Calu3 (cell line): ENCODE measurements at regions not wholly inside any gene's neighbourhood (a gene's known extent, or its start where the extent isn't known, plus 50 kb on each side); places are given as distances from the start of the nearest gene placed in this dataset.

Experiments
- BruUV-seq: library from RNA; stranded (reverse); fragments of 400-500 nt; replicated peaks from 2 replicates; lab custom pipeline; 2021; lab: Mats Ljungman, UMichigan
- CTCF ChIA-PET: fragments of 300-600 bp; sonication (Branson Sonifier 250); formaldehyde crosslinking; loops from one replicate; lab custom pipeline; 2022; ENCODE audit warnings: antibody characterized with exemption; lab: Charles Lee
- DNase-seq: peaks from one replicate; pipeline ENCODE4 v3.0.0; 2022
- H3K27ac Mint-ChIP-seq: one replicate; pipeline ENCODE4 v1.8.0; 2022; ENCODE audit warnings: mixed read lengths; ENCODE audit not compliant: unreplicated experiment
- H3K27me3 Mint-ChIP-seq: one replicate; pipeline ENCODE4 v1.8.0; 2022; ENCODE audit warnings: mixed read lengths; ENCODE audit not compliant: unreplicated experiment
- H3K36me3 Mint-ChIP-seq: one replicate; pipeline ENCODE4 v1.8.0; 2022; ENCODE audit warnings: mild to moderate bottlenecking, moderate library complexity, mixed read lengths; ENCODE audit not compliant: insufficient read depth, unreplicated experiment
- H3K4me1 Mint-ChIP-seq: one replicate; pipeline ENCODE4 v1.8.0; 2022; ENCODE audit warnings: mild to moderate bottlenecking, low read depth, mixed read lengths; ENCODE audit not compliant: unreplicated experiment
- H3K4me3 Mint-ChIP-seq: one replicate; pipeline ENCODE4 v1.8.0; 2022; ENCODE audit warnings: mild to moderate bottlenecking, low read depth, moderate library complexity, mixed read lengths; ENCODE audit not compliant: unreplicated experiment
- H3K9me3 Mint-ChIP-seq: one replicate; pipeline ENCODE4 v1.8.0; 2022; ENCODE audit warnings: low read depth, mixed read lengths; ENCODE audit not compliant: unreplicated experiment
- intact Hi-C: fragments of 100-400 bp; cut with micrococcal nuclease; formaldehyde crosslinking; loops from one replicate; pipeline ENCODE4 v1.10.0; 2022; ENCODE audit not compliant: unreplicated experiment
- TF ChIP-seq, protein P1 (sequence below): fragments of 200-600 bp; IDR thresholded peaks from one replicate; pipeline ENCODE4 v1.8.0; 2022; ENCODE audit warnings: antibody characterized with exemption; ENCODE audit not compliant: unreplicated experiment

DNA sequence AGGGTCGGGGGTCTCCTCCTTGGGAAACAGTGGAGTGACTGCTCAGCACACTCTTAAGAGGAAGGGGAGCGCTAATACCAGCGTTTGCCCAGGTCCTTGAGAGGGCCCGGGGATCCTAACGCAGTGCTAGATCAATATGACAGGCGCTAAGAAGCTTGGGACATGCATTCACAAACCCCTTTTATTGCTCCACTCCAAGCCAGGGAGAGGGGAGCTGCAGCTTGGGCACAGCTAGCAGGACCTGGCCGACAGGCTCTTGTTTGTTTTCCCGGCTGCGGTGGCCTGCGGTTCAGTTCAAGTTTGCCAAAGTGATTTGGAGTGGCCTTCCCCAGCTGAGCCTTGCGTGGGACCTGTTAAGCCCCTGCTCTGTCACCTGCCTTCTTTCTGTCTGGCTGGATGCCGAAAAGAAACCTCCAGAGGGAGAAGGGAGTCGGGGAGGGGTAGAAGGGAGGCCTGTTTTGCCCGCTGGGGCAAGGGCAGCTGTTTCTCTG, 152.1 kb downstream of the GLI2 start:
- Mint-ChIP-seq H3K27me3 (no peaks in the 10 kb centered on the region), H3K27ac (no peak overlapping the region), H3K4me3 (no peak overlapping the region), H3K36me3 (no peaks in the 10 kb centered on the region), H3K4me1 (no peaks in the 10 kb centered on the region), H3K9me3 (no peaks in the 10 kb centered on the region)
- no peak for DNase-seq
- no TSS peak for BruUV-seq
- intact Hi-C loops: no loop called here
- TF ChIP-seq, protein P1, sequence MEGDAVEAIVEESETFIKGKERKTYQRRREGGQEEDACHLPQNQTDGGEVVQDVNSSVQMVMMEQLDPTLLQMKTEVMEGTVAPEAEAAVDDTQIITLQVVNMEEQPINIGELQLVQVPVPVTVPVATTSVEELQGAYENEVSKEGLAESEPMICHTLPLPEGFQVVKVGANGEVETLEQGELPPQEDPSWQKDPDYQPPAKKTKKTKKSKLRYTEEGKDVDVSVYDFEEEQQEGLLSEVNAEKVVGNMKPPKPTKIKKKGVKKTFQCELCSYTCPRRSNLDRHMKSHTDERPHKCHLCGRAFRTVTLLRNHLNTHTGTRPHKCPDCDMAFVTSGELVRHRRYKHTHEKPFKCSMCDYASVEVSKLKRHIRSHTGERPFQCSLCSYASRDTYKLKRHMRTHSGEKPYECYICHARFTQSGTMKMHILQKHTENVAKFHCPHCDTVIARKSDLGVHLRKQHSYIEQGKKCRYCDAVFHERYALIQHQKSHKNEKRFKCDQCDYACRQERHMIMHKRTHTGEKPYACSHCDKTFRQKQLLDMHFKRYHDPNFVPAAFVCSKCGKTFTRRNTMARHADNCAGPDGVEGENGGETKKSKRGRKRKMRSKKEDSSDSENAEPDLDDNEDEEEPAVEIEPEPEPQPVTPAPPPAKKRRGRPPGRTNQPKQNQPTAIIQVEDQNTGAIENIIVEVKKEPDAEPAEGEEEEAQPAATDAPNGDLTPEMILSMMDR: no peak
- CTCF ChIA-PET: no interaction called here

DNA sequence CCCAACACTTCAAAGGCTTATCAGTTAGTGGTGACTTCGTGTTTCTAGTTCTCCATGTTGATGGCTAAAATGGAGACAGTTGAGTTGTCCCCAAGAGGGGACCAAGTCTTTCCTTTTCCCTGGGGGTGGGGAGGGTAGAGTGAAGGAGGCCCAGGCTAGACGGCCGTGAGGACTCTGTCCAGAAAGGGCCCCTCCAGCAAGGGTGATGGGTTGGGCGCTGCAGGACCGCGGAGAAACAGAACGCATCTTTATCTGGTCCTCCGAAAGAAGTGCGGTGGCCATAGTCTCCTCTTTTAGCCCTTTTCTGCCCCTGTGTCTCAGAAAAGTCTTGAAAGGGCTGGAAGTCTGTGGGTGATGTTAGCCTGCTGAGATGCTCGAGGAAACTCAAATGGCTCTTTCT, 153.2 kb downstream of the GLI2 start:
- Mint-ChIP-seq H3K27me3 (no peaks in the 10 kb centered on the region), H3K36me3 (no peaks in the 10 kb centered on the region), H3K27ac (no peak overlapping the region), H3K4me1 (no peaks in the 10 kb centered on the region), H3K4me3 (no peak overlapping the region), H3K9me3 (no peaks in the 10 kb centered on the region)
- BruUV-seq: no TSS peak
- intact Hi-C loops: no loop called here
- CTCF ChIA-PET: no interaction called here
- no peak for DNase-seq
- TF ChIP-seq, protein P1: no peak

DNA sequence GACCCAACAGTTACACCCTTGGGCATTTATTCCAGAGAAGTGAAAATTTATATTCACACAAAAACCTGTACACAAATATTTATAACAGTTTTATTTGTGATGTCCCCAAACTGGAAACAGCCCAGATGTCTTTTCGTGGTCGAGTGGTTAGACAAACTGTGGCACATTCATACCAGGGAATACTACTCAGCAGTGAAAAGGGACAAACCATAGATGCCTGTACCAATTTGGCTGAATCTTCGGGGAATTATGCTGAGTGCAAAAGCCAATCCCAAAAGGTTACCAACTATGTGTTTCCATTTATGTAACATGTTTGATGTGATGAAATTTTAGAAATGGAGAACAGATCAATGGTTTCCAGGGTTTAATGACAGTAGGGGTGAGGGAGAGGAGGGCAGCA, 154.3 kb downstream of the GLI2 start:
- H3K27ac Mint-ChIP-seq: no peak overlapping the region
- CTCF ChIA-PET: no interaction called here
- H3K4me3 Mint-ChIP-seq: no peak overlapping the region
- H3K36me3 Mint-ChIP-seq: no peaks in the 10 kb centered on the region
- H3K27me3 Mint-ChIP-seq: no peaks in the 10 kb centered on the region
- H3K4me1 Mint-ChIP-seq: no peaks in the 10 kb centered on the region
- no peaks in the 10 kb centered on the region for H3K9me3 Mint-ChIP-seq
- DNase-seq: no peak
- TF ChIP-seq, protein P1: no peak
- no TSS peak for BruUV-seq
- intact Hi-C loops: no loop called here

DNA sequence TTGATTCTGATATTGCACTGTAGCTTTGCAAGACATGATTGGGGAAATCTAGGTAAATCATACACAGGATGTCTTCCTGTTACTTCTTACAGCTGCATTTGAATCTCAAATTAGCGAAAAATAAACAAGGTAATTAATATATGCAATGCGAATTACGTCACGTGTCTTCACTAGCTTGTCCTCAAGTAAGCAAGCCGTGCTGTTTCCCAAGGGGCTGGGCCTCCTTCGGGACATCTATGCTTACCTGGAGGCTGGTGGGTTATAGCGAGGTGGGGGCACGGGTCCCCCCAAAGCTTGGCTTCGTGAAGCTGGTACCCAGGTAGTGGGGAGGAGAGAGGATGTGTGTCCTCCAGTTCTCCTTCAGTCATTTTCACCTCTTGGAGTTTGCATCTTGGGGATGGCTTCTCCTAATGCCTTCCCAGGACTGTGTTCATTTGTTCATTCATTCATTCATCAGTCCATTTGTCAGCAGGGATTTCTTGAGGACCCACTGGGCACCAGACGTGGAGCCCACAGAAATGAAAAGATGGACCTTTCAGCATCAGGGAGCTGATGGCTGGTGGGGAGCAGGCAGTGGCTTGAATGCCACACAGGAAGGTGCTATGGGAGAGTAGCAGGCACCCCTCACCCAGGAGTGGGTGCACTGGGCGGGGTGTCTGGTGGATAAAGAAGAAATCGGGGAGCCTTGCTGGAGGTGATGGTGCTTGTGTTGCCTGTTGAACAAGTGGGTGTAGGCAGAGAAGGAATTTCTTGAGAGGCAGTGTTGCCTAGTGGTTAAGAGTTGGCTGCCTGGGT, 155.1 kb downstream of the GLI2 start:
- no peaks in the 10 kb centered on the region for H3K27me3 Mint-ChIP-seq
- H3K4me1 Mint-ChIP-seq: no peaks in the 10 kb centered on the region
- CTCF ChIA-PET: no interaction called here
- TF ChIP-seq, protein P1: no peak
- no peaks in the 10 kb centered on the region for H3K36me3 Mint-ChIP-seq
- DNase-seq: no peak
- intact Hi-C loops: no loop called here
- H3K27ac Mint-ChIP-seq: no peak overlapping the region
- no peak overlapping the region for H3K4me3 Mint-ChIP-seq
- BruUV-seq: no TSS peak
- no peaks in the 10 kb centered on the region for H3K9me3 Mint-ChIP-seq
